ENCODE measurements at regions not wholly inside any gene's neighbourhood (a gene's known extent, or its start where the extent isn't known, plus 50 kb on each side); places are given as distances from the start of the nearest gene placed in this dataset.

DNA sequence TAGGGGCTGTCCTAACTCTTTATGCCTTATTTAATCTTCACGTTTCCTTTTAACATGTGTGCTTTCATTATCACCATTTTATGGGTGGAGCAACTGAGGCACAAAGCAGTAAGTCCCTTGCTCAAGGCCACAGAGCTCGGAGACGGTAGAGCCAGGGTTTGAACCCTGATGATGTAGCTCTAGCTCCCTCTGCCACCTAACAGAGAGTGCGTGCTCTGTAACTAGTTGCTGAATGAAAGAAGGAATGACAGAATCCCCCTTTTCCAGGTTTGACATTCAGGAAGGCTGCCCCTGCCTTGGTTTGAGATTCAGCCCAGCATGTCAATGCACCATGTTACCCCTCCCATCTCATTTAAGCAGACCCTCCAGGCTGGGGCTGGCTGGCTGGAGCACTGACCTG lies 193.3 kb upstream of the NAV2 start:
- no peak overlapping the region for H3K9ac ChIP-seq (ENCODE audit: insufficient read depth, low read length, poor library complexity, severe bottlenecking)
- no peaks in the 10 kb centered on the region for H4K20me1 ChIP-seq (ENCODE audit: insufficient read depth, low read length)
- no CpG with 5 or more reads among the region's 4 CpGs for WGBS (ENCODE audit: insufficient coverage)
- intact Hi-C loops (cut with micrococcal nuclease): no loop called here
- TF ChIP-seq, protein P1, sequence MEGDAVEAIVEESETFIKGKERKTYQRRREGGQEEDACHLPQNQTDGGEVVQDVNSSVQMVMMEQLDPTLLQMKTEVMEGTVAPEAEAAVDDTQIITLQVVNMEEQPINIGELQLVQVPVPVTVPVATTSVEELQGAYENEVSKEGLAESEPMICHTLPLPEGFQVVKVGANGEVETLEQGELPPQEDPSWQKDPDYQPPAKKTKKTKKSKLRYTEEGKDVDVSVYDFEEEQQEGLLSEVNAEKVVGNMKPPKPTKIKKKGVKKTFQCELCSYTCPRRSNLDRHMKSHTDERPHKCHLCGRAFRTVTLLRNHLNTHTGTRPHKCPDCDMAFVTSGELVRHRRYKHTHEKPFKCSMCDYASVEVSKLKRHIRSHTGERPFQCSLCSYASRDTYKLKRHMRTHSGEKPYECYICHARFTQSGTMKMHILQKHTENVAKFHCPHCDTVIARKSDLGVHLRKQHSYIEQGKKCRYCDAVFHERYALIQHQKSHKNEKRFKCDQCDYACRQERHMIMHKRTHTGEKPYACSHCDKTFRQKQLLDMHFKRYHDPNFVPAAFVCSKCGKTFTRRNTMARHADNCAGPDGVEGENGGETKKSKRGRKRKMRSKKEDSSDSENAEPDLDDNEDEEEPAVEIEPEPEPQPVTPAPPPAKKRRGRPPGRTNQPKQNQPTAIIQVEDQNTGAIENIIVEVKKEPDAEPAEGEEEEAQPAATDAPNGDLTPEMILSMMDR (IDR thresholded peaks at IDR 0.05): no peak
- H3K9me3 ChIP-seq (replicated peaks in 1 of 2; ENCODE audit: control insufficient read depth in 1 of 2, insufficient read depth in 1 of 2, low read length in 2 of 2): no peaks in the 10 kb centered on the region
- no peaks in the 10 kb centered on the region for H3K27me3 ChIP-seq (ENCODE audit: control insufficient read depth in 2 of 2, insufficient read depth in 2 of 2, low read length in 2 of 2)
- H3K4me3 Mint-ChIP-seq: no peak overlapping the region
- no peaks in the 10 kb centered on the region for H3K4me1 ChIP-seq (ENCODE audit: control insufficient read depth in 1 of 2, insufficient read depth in 2 of 2, low read length in 2 of 2)
- H3K36me3 ChIP-seq (replicated peaks in 1 of 2; ENCODE audit: control insufficient read depth in 1 of 2, insufficient read depth in 2 of 2, low read length in 2 of 2): no peaks in the 10 kb centered on the region
- DNase-seq: no peak
- H2AFZ ChIP-seq (ENCODE audit: insufficient read depth, low read depth, low read length, poor library complexity, severe bottlenecking): no peak overlapping the region
- no peak overlapping the region for H3K27ac ChIP-seq (ENCODE audit: low read depth in 1 of 2, low read length in 2 of 2)
- no peak overlapping the region for H3K4me3 ChIP-seq (replicated peaks in 1 of 3; ENCODE audit: low read depth in 2 of 3, low read length in 3 of 3)
- H3K79me2 ChIP-seq (ENCODE audit: insufficient read depth, low read length): no peaks in the 10 kb centered on the region
- H3K4me1 Mint-ChIP-seq: no peaks in the 10 kb centered on the region
- no peak overlapping the region for H3K27ac Mint-ChIP-seq
- H3K36me3 Mint-ChIP-seq: no peaks in the 10 kb centered on the region
- H3K9me3 Mint-ChIP-seq: peaks cover 0 to 2% (median 0%) of the 10 kb centered on the region in 7 donors
- H3K27me3 Mint-ChIP-seq (ENCODE audit: low read depth in 3 of 3): peaks cover 0 to 6% (median 5%) of the 10 kb centered on the region in 3 donors
- H3K4me2 ChIP-seq (replicated peaks; ENCODE audit: extremely low read depth, low read length, poor library complexity, severe bottlenecking): no peak overlapping the region

DNA sequence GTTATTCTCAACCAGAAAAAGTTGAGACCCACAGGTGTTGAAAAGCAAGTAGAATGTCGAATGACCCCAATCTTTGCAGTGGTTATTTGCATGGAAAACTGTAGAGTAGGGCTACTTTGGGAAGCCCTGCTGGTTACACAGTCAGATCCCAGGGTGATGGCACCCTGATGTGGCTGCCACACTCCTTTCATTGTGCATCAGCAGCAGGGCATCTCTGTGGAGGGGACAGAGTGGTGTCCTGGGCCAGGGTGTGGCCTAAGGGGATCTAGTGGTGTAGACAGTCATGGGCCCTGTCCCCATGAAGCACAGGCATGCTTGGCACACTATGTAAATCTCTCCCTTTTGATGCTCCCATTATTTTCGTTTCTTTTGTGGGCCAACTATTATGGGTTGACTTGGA lies 199.4 kb upstream of the NAV2 start:
- Histone ChIP-seq H3K79me2 (ENCODE audit: insufficient read depth, low read length) (no peaks in the 10 kb centered on the region), H3K4me2 (replicated peaks; ENCODE audit: extremely low read depth, low read length, poor library complexity, severe bottlenecking) (no peak overlapping the region), H4K20me1 (ENCODE audit: insufficient read depth, low read length) (no peaks in the 10 kb centered on the region), H3K27me3 (ENCODE audit: control insufficient read depth in 2 of 2, insufficient read depth in 2 of 2, low read length in 2 of 2) (no peaks in the 10 kb centered on the region), H3K9me3 (replicated peaks in 1 of 2; ENCODE audit: control insufficient read depth in 1 of 2, insufficient read depth in 1 of 2, low read length in 2 of 2) (no peaks in the 10 kb centered on the region), H3K4me1 (ENCODE audit: control insufficient read depth in 1 of 2, insufficient read depth in 2 of 2, low read length in 2 of 2) (no peaks in the 10 kb centered on the region), H3K9ac (ENCODE audit: insufficient read depth, low read length, poor library complexity, severe bottlenecking) (no peak overlapping the region), H3K36me3 (replicated peaks in 1 of 2; ENCODE audit: control insufficient read depth in 1 of 2, insufficient read depth in 2 of 2, low read length in 2 of 2) (no peaks in the 10 kb centered on the region), H3K27ac (ENCODE audit: low read depth in 1 of 2, low read length in 2 of 2) (no peak overlapping the region), H3K4me3 (replicated peaks in 1 of 3; ENCODE audit: low read depth in 2 of 3, low read length in 3 of 3) (no peak overlapping the region), H2AFZ (ENCODE audit: insufficient read depth, low read depth, low read length, poor library complexity, severe bottlenecking) (no peak overlapping the region)
- WGBS (ENCODE audit: insufficient coverage): 90% methylated on average over 1 of the region's 2 CpGs
- H3K4me3 Mint-ChIP-seq: no peak overlapping the region
- no peaks in the 10 kb centered on the region for H3K36me3 Mint-ChIP-seq
- intact Hi-C loops (cut with micrococcal nuclease): no loop called here
- TF ChIP-seq, protein P1 (IDR thresholded peaks at IDR 0.05): no peak
- DNase-seq: no peak
- no peak overlapping the region for H3K27ac Mint-ChIP-seq
- H3K27me3 Mint-ChIP-seq (ENCODE audit: low read depth in 3 of 3): peaks cover 0 to 10% (median 7%) of the 10 kb centered on the region in 3 donors
- peaks cover 0 to 3% (median 0%) of the 10 kb centered on the region in 7 donors for H3K9me3 Mint-ChIP-seq
- no peaks in the 10 kb centered on the region for H3K4me1 Mint-ChIP-seq
